ENCODE measurements at regions not wholly inside any gene's neighbourhood (a gene's known extent, or its start where the extent isn't known, plus 50 kb on each side); places are given as distances from the start of the nearest gene placed in this dataset.
"Not testable (repeated sequence)": the region's sequence is repeated elsewhere in the genome, so short reads cannot be mapped to it uniquely, and the experiment has no call there.

GRCh38 chr2:58612973-58613372 is 371.8 kb upstream of the FANCL start:
- no peak for DNase-seq

DNA sequence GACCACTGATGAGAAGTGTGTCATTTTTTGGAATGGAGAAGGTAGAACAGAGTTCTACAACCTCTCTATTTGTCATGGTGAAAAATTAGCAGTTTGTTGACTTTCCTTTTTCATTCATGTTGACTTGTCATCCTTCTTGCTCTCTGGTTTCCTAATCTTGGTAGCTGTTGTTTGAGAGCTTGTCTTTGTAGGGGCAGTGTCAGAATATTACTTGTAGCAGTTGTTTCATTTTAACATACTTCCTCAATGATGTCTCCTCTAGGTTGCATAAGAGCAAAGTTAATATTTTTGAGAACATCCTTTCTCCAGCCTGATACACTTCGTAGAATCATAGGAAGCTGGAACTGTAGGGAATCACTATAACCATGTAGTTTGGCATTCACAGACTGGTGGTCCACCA is 368.2 kb upstream of the FANCL start:
- DNase-seq: no peak

- DNase-seq: no peak
Measured at GRCh38 chr2:58608146-58608545, 367.0 kb upstream of the FANCL start.

GRCh38 chr2:58607448-58607847 is 366.3 kb upstream of the FANCL start:
- DNase-seq: no peak

DNA sequence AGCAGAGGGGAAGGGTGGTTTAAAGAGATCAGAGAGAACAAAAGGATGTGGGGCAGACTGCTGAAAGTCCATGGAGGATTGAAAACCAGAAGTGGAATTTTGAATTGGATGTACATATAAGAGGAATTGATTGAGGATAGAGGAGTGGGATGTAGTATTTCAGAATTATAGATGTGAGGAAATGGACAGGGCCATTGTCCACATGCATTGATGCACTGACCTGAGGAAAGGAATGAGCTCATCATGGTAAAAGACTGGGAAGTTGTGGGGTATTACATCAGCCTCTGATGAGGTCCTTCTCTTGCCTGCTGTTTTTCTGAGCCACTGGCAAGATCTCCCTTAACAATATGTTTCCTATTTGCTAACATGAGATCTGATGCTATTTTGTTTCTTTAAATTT is 365.7 kb upstream of the FANCL start:
- no peak for DNase-seq

- DNase-seq: no peak
Measured at GRCh38 chr2:58604096-58604495, 363.0 kb upstream of the FANCL start.

DNA sequence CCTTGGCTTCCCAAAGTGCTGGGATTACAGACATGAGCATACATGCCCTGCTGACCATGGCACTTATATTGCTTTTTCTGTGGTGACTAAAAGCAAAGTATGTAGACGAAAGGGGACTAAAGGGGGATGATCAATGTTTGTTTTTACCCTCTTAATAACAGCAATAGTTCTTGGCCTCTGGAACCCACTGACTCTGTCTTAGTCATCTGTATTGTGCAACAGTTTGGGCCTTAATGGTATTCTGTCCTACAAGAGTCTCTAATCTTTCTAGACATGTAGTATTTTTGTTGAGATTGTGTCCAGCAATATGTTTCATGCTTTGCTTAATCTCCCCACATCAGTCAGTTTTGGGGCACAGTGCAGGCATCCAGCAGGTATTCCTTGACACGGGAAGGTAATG is 359.9 kb upstream of the FANCL start:
- DNase-seq: no peak

GRCh38 chr2:58598171-58598570 is 357.0 kb upstream of the FANCL start:
- DNase-seq: no peak

DNA sequence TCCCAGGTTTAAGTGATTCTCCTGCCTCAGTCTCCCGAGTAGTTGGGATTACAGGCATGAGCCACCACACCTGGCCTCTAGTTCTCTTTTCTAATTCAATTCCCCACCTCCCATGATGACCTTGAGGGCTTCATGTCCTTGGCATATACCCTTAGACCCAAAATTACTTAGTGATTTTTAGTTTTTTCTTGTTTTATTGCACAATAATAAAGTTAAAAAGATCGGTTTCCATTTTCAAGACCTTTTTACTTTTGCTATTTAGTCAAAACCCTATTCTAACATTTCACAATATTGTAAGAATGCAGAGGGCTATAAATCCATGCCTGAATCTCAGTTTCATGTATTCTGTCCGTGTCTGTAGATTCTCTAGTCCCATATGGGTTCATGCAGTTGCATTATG is 354.6 kb upstream of the FANCL start:
- no peak for DNase-seq

DNA sequence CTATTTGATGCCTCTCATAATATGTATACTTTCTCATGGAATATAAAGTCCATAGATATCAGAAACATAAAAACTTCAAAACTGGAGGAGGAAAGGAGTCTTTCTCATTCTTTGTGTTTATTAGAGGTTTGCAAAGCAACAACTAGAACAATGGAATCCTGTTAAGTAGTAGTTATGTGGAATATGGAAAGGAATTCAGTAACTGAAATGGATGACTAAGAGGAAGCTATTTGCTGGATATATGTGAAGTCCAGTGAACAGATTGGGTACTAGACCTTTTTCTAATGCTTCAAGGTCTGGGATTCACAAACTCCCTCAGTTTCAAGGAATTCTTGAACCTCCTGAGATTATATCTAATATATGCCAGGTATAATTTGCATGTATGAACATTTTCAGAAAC is 353.6 kb upstream of the FANCL start:
- no peak for DNase-seq

- DNase-seq: no peak
Measured at GRCh38 chr2:58594175-58594574, 353.1 kb upstream of the FANCL start.

- DNase-seq: not testable (repeated sequence)
Measured at GRCh38 chr2:58586178-58586577, 345.1 kb upstream of the FANCL start.

- no peak for DNase-seq
Measured at GRCh38 chr2:58585233-58585632, 344.1 kb upstream of the FANCL start.

GRCh38 chr2:58584606-58585118 is 343.5 kb upstream of the FANCL start:
- DNase-seq: no peak

- DNase-seq: no peak
Measured at GRCh38 chr2:58578276-58578675, 337.2 kb upstream of the FANCL start.

- DNase-seq: no peak
Measured at GRCh38 chr2:58574873-58575272, 333.7 kb upstream of the FANCL start.

- no peak for DNase-seq
Measured at GRCh38 chr2:58572731-58573130, 331.6 kb upstream of the FANCL start.

DNA sequence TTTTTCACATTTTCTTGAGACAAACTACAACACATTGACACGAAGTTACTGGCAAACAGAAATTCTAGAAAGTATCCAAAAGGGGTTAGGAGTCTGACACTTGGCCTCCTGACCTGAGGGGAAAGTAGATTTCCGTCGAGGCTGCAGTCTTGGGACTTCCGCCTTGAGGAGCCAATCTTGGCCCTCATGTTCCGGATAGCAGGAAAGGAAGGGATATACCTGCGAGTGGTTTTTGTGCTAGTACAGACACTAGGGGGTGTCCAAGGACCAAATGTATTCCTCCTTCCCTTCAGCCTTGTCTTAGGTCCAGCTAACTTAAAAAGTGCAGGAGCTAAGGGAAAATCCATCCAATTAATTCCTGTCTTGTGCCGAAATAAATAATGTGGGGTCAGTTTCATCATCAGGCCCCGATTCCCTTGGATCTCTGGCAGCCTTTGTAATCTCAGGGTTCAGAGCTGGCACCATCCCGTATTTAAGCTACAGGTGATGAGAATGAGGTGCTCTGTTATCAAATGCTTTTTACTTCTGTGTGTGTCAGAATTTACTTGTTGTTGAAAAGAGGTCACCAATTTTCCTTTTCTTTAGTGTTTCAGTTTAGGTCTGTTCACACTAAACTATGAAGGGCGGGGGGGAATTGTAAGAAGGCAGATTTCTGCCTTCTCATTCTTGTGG is 330.2 kb upstream of the FANCL start:
- peak in 1 of 2 donors; percentile 3 for DNase-seq

- DNase-seq: peak in 1 of 2 donors; percentile 6
Measured at GRCh38 chr2:58569475-58570185, 328.5 kb upstream of the FANCL start.

DNA sequence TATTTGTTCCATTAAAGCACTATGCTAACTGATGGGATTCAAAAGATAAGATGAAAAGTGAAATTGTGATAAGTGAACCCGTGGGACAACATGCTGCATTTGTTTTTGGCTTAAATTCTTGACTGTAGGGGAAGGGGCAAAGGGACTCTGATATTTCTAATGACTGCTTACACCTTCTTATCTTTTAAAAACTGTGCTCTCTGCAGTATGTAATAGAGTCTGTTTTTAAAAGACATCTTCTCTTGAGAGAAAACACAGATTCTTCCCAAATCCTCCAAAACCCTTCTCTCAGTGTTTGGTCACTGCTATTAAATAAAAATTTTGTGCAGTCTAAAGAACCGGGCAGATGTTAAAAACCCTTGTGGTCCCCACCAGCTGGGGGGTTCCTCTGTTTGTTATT is 327.8 kb upstream of the FANCL start:
- DNase-seq: no peak

- DNase-seq: no peak
Measured at GRCh38 chr2:58562276-58562675, 321.2 kb upstream of the FANCL start.

GRCh38 chr2:58560531-58560930 is 319.4 kb upstream of the FANCL start:
- no peak for DNase-seq

GRCh38 chr2:58558881-58559280 is 317.8 kb upstream of the FANCL start:
- DNase-seq: no peak

GRCh38 chr2:58557176-58557575 is 316.1 kb upstream of the FANCL start:
- no peak for DNase-seq

GRCh38 chr2:58553937-58554336 is 312.8 kb upstream of the FANCL start:
- no peak for DNase-seq
